HepG2 (cell line): ENCODE measurements at regions not wholly inside any gene's neighbourhood (a gene's known extent, or its start where the extent isn't known, plus 50 kb on each side); places are given as distances from the start of the nearest gene placed in this dataset.

Source experiments
- SKIL ChIP-seq: sonication (generic); formaldehyde crosslinking; IDR thresholded peaks from 2 replicates; pipeline ENCODE4 v1.8.0; 2022; ENCODE audit warnings: missing genetic modification reagents, mild to moderate bottlenecking, moderate library complexity, borderline replicate concordance
- TF ChIP-seq, protein P1 (sequence below): sonication (generic); formaldehyde crosslinking; IDR thresholded peaks from 2 replicates; pipeline ENCODE4 v1.5.1; 2020; ENCODE audit warnings: missing genetic modification reagents, mild to moderate bottlenecking, borderline replicate concordance

DNA sequence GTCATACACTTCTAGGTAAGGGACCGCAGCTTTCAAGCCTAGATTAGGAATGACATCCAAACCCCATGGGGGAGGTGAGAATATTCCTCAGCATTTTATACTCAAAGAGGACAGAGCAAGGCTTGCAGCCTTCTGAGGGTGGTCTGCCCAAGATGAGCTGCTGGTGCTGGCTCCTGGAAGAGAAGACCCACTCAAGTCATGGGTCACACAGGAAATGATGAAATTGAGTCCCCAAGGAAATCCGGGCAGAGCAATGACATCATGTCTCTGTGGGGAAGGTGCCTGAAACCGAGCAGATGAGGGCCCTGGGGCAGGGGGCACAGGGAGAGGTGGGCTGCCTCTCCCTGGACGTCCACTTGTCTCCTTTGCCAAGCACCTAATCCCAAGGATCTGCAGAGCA is 468.7 kb downstream of the TSHZ3 start:
- no peak for TF ChIP-seq SKIL (CRISPR knock-in tag)
- TF ChIP-seq, protein P1, sequence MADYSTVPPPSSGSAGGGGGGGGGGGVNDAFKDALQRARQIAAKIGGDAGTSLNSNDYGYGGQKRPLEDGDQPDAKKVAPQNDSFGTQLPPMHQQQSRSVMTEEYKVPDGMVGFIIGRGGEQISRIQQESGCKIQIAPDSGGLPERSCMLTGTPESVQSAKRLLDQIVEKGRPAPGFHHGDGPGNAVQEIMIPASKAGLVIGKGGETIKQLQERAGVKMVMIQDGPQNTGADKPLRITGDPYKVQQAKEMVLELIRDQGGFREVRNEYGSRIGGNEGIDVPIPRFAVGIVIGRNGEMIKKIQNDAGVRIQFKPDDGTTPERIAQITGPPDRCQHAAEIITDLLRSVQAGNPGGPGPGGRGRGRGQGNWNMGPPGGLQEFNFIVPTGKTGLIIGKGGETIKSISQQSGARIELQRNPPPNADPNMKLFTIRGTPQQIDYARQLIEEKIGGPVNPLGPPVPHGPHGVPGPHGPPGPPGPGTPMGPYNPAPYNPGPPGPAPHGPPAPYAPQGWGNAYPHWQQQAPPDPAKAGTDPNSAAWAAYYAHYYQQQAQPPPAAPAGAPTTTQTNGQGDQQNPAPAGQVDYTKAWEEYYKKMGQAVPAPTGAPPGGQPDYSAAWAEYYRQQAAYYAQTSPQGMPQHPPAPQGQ, result no peak
